Calu3 (cell line): ENCODE measurements at regions not wholly inside any gene's neighbourhood (a gene's known extent, or its start where the extent isn't known, plus 50 kb on each side); places are given as distances from the start of the nearest gene placed in this dataset.

Source experiments
- BruUV-seq: library from RNA; stranded (reverse); fragments of 400-500 nt; replicated peaks from 2 replicates; lab custom pipeline; 2021; lab: Mats Ljungman, UMichigan
- CTCF ChIA-PET: fragments of 300-600 bp; sonication (Branson Sonifier 250); formaldehyde crosslinking; loops from one replicate; lab custom pipeline; 2022; ENCODE audit warnings: antibody characterized with exemption; lab: Charles Lee
- DNase-seq: peaks from one replicate; pipeline ENCODE4 v3.0.0; 2022
- H3K27ac Mint-ChIP-seq: one replicate; pipeline ENCODE4 v1.8.0; 2022; ENCODE audit warnings: mixed read lengths; ENCODE audit not compliant: unreplicated experiment
- H3K27me3 Mint-ChIP-seq: one replicate; pipeline ENCODE4 v1.8.0; 2022; ENCODE audit warnings: mixed read lengths; ENCODE audit not compliant: unreplicated experiment
- H3K36me3 Mint-ChIP-seq: one replicate; pipeline ENCODE4 v1.8.0; 2022; ENCODE audit warnings: mild to moderate bottlenecking, moderate library complexity, mixed read lengths; ENCODE audit not compliant: insufficient read depth, unreplicated experiment
- H3K4me1 Mint-ChIP-seq: one replicate; pipeline ENCODE4 v1.8.0; 2022; ENCODE audit warnings: mild to moderate bottlenecking, low read depth, mixed read lengths; ENCODE audit not compliant: unreplicated experiment
- H3K4me3 Mint-ChIP-seq: one replicate; pipeline ENCODE4 v1.8.0; 2022; ENCODE audit warnings: mild to moderate bottlenecking, low read depth, moderate library complexity, mixed read lengths; ENCODE audit not compliant: unreplicated experiment
- H3K9me3 Mint-ChIP-seq: one replicate; pipeline ENCODE4 v1.8.0; 2022; ENCODE audit warnings: low read depth, mixed read lengths; ENCODE audit not compliant: unreplicated experiment
- CTCF ChIP-seq: fragments of 200-600 bp; IDR thresholded peaks from one replicate; pipeline ENCODE4 v1.8.0; 2022; ENCODE audit warnings: antibody characterized with exemption; ENCODE audit not compliant: unreplicated experiment
- intact Hi-C: fragments of 100-400 bp; cut with micrococcal nuclease; formaldehyde crosslinking; loops from one replicate; pipeline ENCODE4 v1.10.0; 2022; ENCODE audit not compliant: unreplicated experiment

DNA sequence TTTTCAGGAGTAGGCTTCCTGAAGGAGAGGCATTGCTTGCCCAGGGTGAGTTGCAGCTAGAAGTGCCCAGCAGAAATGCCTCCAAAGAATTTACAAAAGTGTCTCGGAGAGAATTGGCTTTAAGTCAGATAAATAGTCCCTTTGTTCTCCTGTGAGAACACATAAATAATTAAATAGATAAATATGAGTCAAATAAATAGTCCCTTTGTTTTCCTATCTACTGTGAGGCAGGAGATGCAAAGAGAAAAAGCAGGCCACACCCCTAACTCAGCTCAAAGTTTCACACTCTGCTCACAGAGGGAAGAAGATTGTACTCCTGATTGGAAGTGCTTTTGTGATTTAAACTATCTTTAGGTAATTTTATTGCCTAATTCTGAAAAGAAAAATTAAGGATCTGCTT lies 180.7 kb upstream of the PRSS16 start:
- CTCF ChIA-PET, result no interaction called here
- Mint-ChIP-seq H3K36me3 (no peaks in the 10 kb centered on the region), H3K9me3 (no peaks in the 10 kb centered on the region), H3K27ac (peak overlapping the region; percentile 49), H3K27me3 (no peaks in the 10 kb centered on the region), H3K4me1 (peaks cover 14% of the 10 kb centered on the region), H3K4me3 (no peak overlapping the region)
- no peak for TF ChIP-seq CTCF
- BruUV-seq, result no TSS peak
- peak; percentile 26 for DNase-seq
- intact Hi-C loops, result no loop called here

DNA sequence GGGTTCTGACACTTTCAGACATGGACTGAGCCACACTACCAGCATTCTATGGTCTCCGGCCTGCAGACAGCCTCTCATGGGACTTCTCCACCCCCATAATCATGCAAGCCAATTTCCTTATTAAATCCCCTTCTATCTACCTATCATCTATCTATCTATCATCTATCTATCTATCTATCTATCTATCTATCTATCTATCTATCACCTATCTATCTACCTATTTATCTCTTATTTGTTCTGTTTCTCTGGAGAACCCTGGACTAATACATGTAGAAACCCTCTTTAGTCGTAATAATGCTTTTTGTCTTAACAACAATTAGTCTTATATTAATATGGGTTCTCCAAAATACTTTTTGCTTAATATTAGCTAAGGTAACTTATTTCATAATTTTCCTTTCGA lies 174.1 kb upstream of the PRSS16 start:
- intact Hi-C loops, result no loop called here
- no peaks in the 10 kb centered on the region for H3K4me1 Mint-ChIP-seq
- DNase-seq, result no peak
- TF ChIP-seq CTCF, result no peak
- H3K4me3 Mint-ChIP-seq, result no peak overlapping the region
- H3K9me3 Mint-ChIP-seq, result no peaks in the 10 kb centered on the region
- peaks cover 2% of the 10 kb centered on the region for H3K36me3 Mint-ChIP-seq
- no TSS peak for BruUV-seq
- CTCF ChIA-PET, result no interaction called here
- H3K27ac Mint-ChIP-seq, result no peak overlapping the region
- no peaks in the 10 kb centered on the region for H3K27me3 Mint-ChIP-seq

- CTCF ChIA-PET, result no interaction called here
- Mint-ChIP-seq H3K4me3 (no peak overlapping the region), H3K4me1 (no peaks in the 10 kb centered on the region), H3K27ac (no peak overlapping the region), H3K27me3 (no peaks in the 10 kb centered on the region), H3K36me3 (peaks cover 9% of the 10 kb centered on the region), H3K9me3 (no peaks in the 10 kb centered on the region)
- TF ChIP-seq CTCF, result no peak
- intact Hi-C loops, result no loop called here
- no peak for DNase-seq
- BruUV-seq, result no TSS peak
Observed at GRCh38 chr6:27076116-27076515, 171.4 kb upstream of the PRSS16 start.

DNA sequence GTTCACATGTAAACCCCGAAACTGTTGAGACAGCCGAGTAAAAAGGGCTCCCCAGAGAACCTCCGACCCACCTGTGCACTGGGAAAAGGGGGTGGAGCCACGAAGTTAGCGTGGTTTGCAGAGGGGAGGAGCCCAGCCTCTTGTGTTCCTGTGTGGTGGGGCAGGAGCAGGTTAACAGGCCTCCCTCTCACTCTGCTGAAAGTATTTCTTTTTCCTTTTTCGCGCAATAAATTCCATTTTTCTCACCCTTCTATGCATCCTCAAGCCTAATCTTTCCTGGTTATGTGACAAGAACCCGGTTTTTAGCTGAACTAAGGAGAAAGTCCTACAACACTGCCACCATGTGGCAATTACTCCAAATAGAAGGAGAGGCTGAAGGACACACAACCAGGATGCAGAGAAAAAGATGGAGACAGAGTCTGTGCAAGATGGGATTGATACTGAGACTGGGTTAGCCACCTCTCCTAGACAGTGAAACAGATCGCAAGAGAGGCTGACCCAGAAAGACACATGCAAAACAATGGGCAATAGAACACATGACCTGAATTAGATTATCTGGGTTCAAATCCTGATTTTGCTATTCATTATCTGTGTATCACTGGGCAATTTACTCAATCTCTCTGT lies 168.7 kb upstream of the PRSS16 start:
- intact Hi-C loops, result loop anchor here (1.0 to 2.0 kb wide), 2 partner anchors 122 to 472 kb away; no protein-coding TSS in a partner anchor
- Mint-ChIP-seq H3K27ac (no peak overlapping the region), H3K9me3 (no peaks in the 10 kb centered on the region), H3K4me1 (no peaks in the 10 kb centered on the region), H3K4me3 (peak overlapping the region; percentile 64), H3K27me3 (no peaks in the 10 kb centered on the region), H3K36me3 (peaks cover 9% of the 10 kb centered on the region)
- CTCF ChIA-PET, result no interaction called here
- no TSS peak for BruUV-seq
- TF ChIP-seq CTCF, result peak; percentile 85
- peak; percentile 73 for DNase-seq
